Astrocyte (in vitro differentiated cells and primary cell): ENCODE measurements at regions not wholly inside any gene's neighbourhood (a gene's known extent, or its start where the extent isn't known, plus 50 kb on each side); places are given as distances from the start of the nearest gene placed in this dataset.

ENCODE experiments used
- DNase-seq: peaks from one replicate; pipeline ENCODE4 v3.0.0-alpha.2; 2010; ENCODE audit warnings: low read depth
- FAIRE-seq: peaks from 2 replicates; lab custom pipeline; 2011; peaks lifted over from hg19 to GRCh38; lab: Jason Lieb, UNC
- H2AFZ ChIP-seq: 2 replicates; pipeline ENCODE4 v1.6.0; 2012; ENCODE audit warnings: low read depth, low read length, inconsistent platforms
- H3K27ac ChIP-seq: 2 replicates; pipeline ENCODE4 v1.5.1; 2011; ENCODE audit warnings: low read depth, low read length, inconsistent platforms
- H3K27me3 ChIP-seq: 2 replicates; pipeline ENCODE4 v1.6.0; 2011; ENCODE audit warnings: low read length, inconsistent platforms; ENCODE audit not compliant: insufficient read depth
- H3K36me3 ChIP-seq: 2 replicates; pipeline ENCODE4 v1.5.1; 2011; ENCODE audit warnings: low read length, inconsistent platforms; ENCODE audit not compliant: insufficient read depth
- H3K4me1 ChIP-seq: 2 replicates; pipeline ENCODE4 v1.5.1; 2011; ENCODE audit warnings: low read length, inconsistent platforms; ENCODE audit not compliant: insufficient read depth
- H3K4me2 ChIP-seq: 2 replicates; pipeline ENCODE4 v1.6.0; 2012; ENCODE audit warnings: low read length, inconsistent platforms
- H3K4me3 ChIP-seq: 2 replicates; pipeline ENCODE4 v1.5.1; 2011; ENCODE audit warnings: low read depth, mild to moderate bottlenecking, low read length, inconsistent platforms; ENCODE audit not compliant: insufficient read depth
- H3K79me2 ChIP-seq: 2 replicates; pipeline ENCODE4 v1.6.0; 2012; ENCODE audit warnings: mild to moderate bottlenecking, low read length, inconsistent platforms; ENCODE audit not compliant: insufficient read depth
- H3K9ac ChIP-seq: 2 replicates; pipeline ENCODE4 v1.6.0; 2012; ENCODE audit warnings: mild to moderate bottlenecking, low read length, inconsistent platforms
- H3K9me3 ChIP-seq: 2 replicates; pipeline ENCODE4 v1.5.1; 2012; ENCODE audit warnings: low read depth, mild to moderate bottlenecking, low read length, inconsistent platforms; ENCODE audit not compliant: insufficient read depth
- H4K20me1 ChIP-seq: 2 replicates; pipeline ENCODE4 v1.6.0; 2012; ENCODE audit warnings: low read length, inconsistent platforms; ENCODE audit not compliant: insufficient read depth
- H3K27ac Mint-ChIP-seq: one replicate; pipeline ENCODE4 v1.8.0; 2021; ENCODE audit warnings: mild to moderate bottlenecking, mixed read lengths; ENCODE audit not compliant: unreplicated experiment
- H3K27me3 Mint-ChIP-seq: one replicate; pipeline ENCODE4 v1.8.0; 2021; ENCODE audit warnings: low read depth, mixed read lengths; ENCODE audit not compliant: unreplicated experiment
- H3K36me3 Mint-ChIP-seq: one replicate; pipeline ENCODE4 v1.8.0; 2021; ENCODE audit warnings: low read depth, mixed read lengths; ENCODE audit not compliant: unreplicated experiment
- H3K4me1 Mint-ChIP-seq: one replicate; pipeline ENCODE4 v1.8.0; 2021; ENCODE audit warnings: low read depth, mixed read lengths; ENCODE audit not compliant: unreplicated experiment
- H3K4me3 Mint-ChIP-seq: one replicate; pipeline ENCODE4 v1.8.0; 2021; ENCODE audit warnings: mild to moderate bottlenecking, moderate library complexity, mixed read lengths; ENCODE audit not compliant: unreplicated experiment
- H3K9me3 Mint-ChIP-seq: one replicate; pipeline ENCODE4 v1.8.0; 2021; ENCODE audit warnings: mild to moderate bottlenecking, mixed read lengths; ENCODE audit not compliant: unreplicated experiment
- CTCF ChIP-seq: IDR thresholded peaks from 2 replicates; pipeline ENCODE4 v1.5.1; 2011; ENCODE audit warnings: low read depth, mild to moderate bottlenecking, inconsistent platforms, low read length, moderate library complexity; ENCODE audit not compliant: insufficient read depth
- EZH2 ChIP-seq: IDR thresholded peaks from 2 replicates; pipeline ENCODE4 v1.6.1; 2012; ENCODE audit warnings: mild to moderate bottlenecking, low read length, inconsistent platforms; ENCODE audit not compliant: insufficient read depth

- H3K36me3 ChIP-seq, result no peaks in the 10 kb centered on the region
- no peak overlapping the region for H3K9ac ChIP-seq
- no peak overlapping the region for H2AFZ ChIP-seq
- no peak for FAIRE-seq
- Mint-ChIP-seq H3K27ac (no peak overlapping the region), H3K4me1 (no peaks in the 10 kb centered on the region), H3K36me3 (no peaks in the 10 kb centered on the region), H3K4me3 (no peak overlapping the region), H3K9me3 (no peaks in the 10 kb centered on the region), H3K27me3 (no peaks in the 10 kb centered on the region)
- H3K4me3 ChIP-seq, result no peak overlapping the region
- no peaks in the 10 kb centered on the region for H3K4me1 ChIP-seq
- H3K9me3 ChIP-seq, result no peaks in the 10 kb centered on the region
- H3K27me3 ChIP-seq, result no peaks in the 10 kb centered on the region
- no peaks in the 10 kb centered on the region for H4K20me1 ChIP-seq
- H3K79me2 ChIP-seq, result no peaks in the 10 kb centered on the region
- no peak for TF ChIP-seq EZH2
- no peak for TF ChIP-seq CTCF
- no peak overlapping the region for H3K4me2 ChIP-seq
- H3K27ac ChIP-seq, result no peak overlapping the region
- no peak for DNase-seq
Observed at GRCh38 chr2:142294225-142294624, 163.4 kb upstream of the LRP1B start.

DNA sequence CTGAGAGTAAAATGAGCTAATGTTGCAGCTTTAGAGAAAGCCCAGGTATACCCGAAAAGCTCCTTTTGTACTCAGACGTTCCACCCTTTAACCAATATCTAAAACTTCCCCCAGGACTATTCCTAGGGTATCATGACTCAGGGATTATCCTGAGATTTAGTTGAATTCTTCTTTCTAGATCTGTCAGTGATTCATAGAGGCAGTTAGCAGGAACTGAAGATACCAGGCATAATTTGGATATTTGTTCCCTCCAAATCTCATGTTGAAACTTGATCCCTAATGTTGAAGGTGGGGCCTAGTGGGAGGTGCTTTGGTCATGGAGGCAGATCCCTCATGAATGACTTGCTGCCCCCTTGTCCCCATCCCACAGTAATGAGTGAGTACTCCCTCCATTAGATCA lies 161.2 kb upstream of the LRP1B start:
- no peak overlapping the region for H3K4me3 ChIP-seq
- Mint-ChIP-seq H3K36me3 (no peaks in the 10 kb centered on the region), H3K27me3 (no peaks in the 10 kb centered on the region), H3K9me3 (no peaks in the 10 kb centered on the region), H3K4me1 (no peaks in the 10 kb centered on the region), H3K27ac (no peak overlapping the region), H3K4me3 (no peak overlapping the region)
- no peak overlapping the region for H3K9ac ChIP-seq
- no peak for TF ChIP-seq EZH2
- TF ChIP-seq CTCF, result no peak
- H3K4me1 ChIP-seq, result no peaks in the 10 kb centered on the region
- H3K36me3 ChIP-seq, result no peaks in the 10 kb centered on the region
- H3K27me3 ChIP-seq, result no peaks in the 10 kb centered on the region
- H3K4me2 ChIP-seq, result no peak overlapping the region
- no peaks in the 10 kb centered on the region for H4K20me1 ChIP-seq
- no peaks in the 10 kb centered on the region for H3K79me2 ChIP-seq
- H2AFZ ChIP-seq, result no peak overlapping the region
- no peak overlapping the region for H3K27ac ChIP-seq
- no peaks in the 10 kb centered on the region for H3K9me3 ChIP-seq
- DNase-seq (peak; percentile 59), FAIRE-seq (no peak)

DNA sequence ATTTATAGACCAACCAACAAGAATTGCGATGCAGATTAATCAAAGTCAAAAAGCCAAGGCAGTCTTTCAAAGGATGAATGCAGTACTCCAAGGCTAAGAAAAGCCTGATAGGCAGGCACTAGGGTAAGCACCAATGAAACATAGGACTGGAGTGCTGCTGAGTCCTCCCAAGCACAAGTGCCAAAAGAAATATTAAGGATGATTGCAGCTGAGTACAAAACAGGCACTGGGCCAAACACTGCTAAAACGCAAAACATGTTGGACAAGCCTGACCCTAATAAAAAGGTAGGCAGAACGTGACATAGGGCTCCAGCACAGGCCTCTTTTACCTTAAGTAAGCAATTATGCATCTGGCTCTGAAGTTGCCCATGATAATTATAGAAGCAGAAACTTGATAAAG lies 160.1 kb upstream of the LRP1B start:
- Mint-ChIP-seq H3K9me3 (no peaks in the 10 kb centered on the region), H3K27me3 (no peaks in the 10 kb centered on the region), H3K4me3 (no peak overlapping the region), H3K4me1 (no peaks in the 10 kb centered on the region), H3K36me3 (no peaks in the 10 kb centered on the region), H3K27ac (no peak overlapping the region)
- no peaks in the 10 kb centered on the region for H3K27me3 ChIP-seq
- no peaks in the 10 kb centered on the region for H4K20me1 ChIP-seq
- H3K4me1 ChIP-seq, result no peaks in the 10 kb centered on the region
- H3K4me2 ChIP-seq, result no peak overlapping the region
- no peak overlapping the region for H3K9ac ChIP-seq
- H3K79me2 ChIP-seq, result no peaks in the 10 kb centered on the region
- TF ChIP-seq CTCF, result no peak
- TF ChIP-seq EZH2, result no peak
- no peak overlapping the region for H3K27ac ChIP-seq
- FAIRE-seq, result no peak
- DNase-seq, result peak; percentile 34
- no peaks in the 10 kb centered on the region for H3K36me3 ChIP-seq
- H2AFZ ChIP-seq, result no peak overlapping the region
- no peak overlapping the region for H3K4me3 ChIP-seq
- no peaks in the 10 kb centered on the region for H3K9me3 ChIP-seq
